H1 (cell line): ENCODE measurements at regions not wholly inside any gene's neighbourhood (a gene's known extent, or its start where the extent isn't known, plus 50 kb on each side); places are given as distances from the start of the nearest gene placed in this dataset.

Experiments used
- CTCF ChIA-PET: fragments of 300-600 bp; sonication (Branson Sonifier 250); formaldehyde crosslinking; loops from one replicate; lab custom pipeline; 2021; ENCODE audit not compliant: partially characterized antibody; lab: Charles Lee
- POLR2A ChIA-PET: fragments of 300-600 bp; sonication (Branson Sonifier 250); formaldehyde crosslinking; loops from one replicate; lab custom pipeline; 2021; ENCODE audit warnings: inconsistent platforms; ENCODE audit not compliant: partially characterized antibody; lab: Charles Lee
- DNase-seq, 2 experiments: peaks; one replicate each; pipeline versions ENCODE4 v3.0.0 to v3.0.0-alpha.2; 2010 to 2022; ENCODE audit warnings: low spot score in 2 of 2, low read depth in 1 of 2, mixed read lengths in 1 of 2
- FAIRE-seq: peaks from 2 replicates; lab custom pipeline; 2011; peaks lifted over from hg19 to GRCh38; lab: Jason Lieb, UNC
- H2AFZ ChIP-seq: 2 replicates; pipeline ENCODE4 v1.8.1; 2012; ENCODE audit warnings: low read length, inconsistent platforms
- H2AK5ac ChIP-seq: 2 replicates; pipeline ENCODE4 v1.6.1; 2013; ENCODE audit warnings: low read depth, low read length
- H2BK120ac ChIP-seq: replicated peaks from 2 replicates; pipeline ENCODE3; 2013; ENCODE audit warnings: low read depth, low read length, inconsistent platforms
- H2BK12ac ChIP-seq: 2 replicates; pipeline ENCODE4 v1.6.1; 2013; ENCODE audit warnings: low read depth, low read length
- H2BK15ac ChIP-seq: 2 replicates; pipeline ENCODE4 v1.6.1; 2013; ENCODE audit warnings: low read length
- H2BK20ac ChIP-seq: 2 replicates; pipeline ENCODE4 v1.6.1; 2013; ENCODE audit warnings: low read length
- H2BK5ac ChIP-seq: 2 replicates; pipeline ENCODE4 v1.6.1; 2013; ENCODE audit warnings: low read depth, low read length
- H3K14ac ChIP-seq: 2 replicates; pipeline ENCODE4 v1.6.1; 2013; ENCODE audit warnings: inconsistent platforms; ENCODE audit not compliant: insufficient read length
- H3K18ac ChIP-seq: 2 replicates; pipeline ENCODE4 v1.6.1; 2013; ENCODE audit warnings: low read length; ENCODE audit errors: extremely low read depth
- H3K23ac ChIP-seq: 2 replicates; pipeline ENCODE4 v1.6.1; 2013; ENCODE audit warnings: inconsistent platforms; ENCODE audit not compliant: insufficient read length
- H3K23me2 ChIP-seq: 2 replicates; pipeline ENCODE4 v1.6.1; 2013; ENCODE audit warnings: low read depth, low read length
- H3K27ac ChIP-seq: 2 replicates; pipeline ENCODE4 v1.6.1; 2011; ENCODE audit warnings: low read depth, low read length, inconsistent platforms
- H3K27me3 ChIP-seq, 4 experiments: replicated peaks in 1 of 4; 1 replicate in 1 of 4; 2 replicates in 3 of 4; pipeline versions ENCODE4 v1.6.1 to v1.8.1; 2011 to 2013; ENCODE audit warnings: low read length in 3 of 4, mild to moderate bottlenecking in 3 of 4, inconsistent platforms in 2 of 4, mixed read lengths in 2 of 4, moderate library complexity in 1 of 4; ENCODE audit not compliant: control insufficient read depth in 3 of 4, insufficient read depth in 3 of 4; ENCODE audit errors: extremely low read depth in 1 of 4
- H3K36me3 ChIP-seq, 4 experiments: 2 replicates each; pipeline versions ENCODE4 v1.6.1 to v1.8.1; 2011 to 2013; ENCODE audit warnings: mild to moderate bottlenecking in 4 of 4, low read length in 3 of 4, moderate library complexity in 2 of 4, control low read depth in 1 of 4, inconsistent platforms in 1 of 4; ENCODE audit not compliant: insufficient read depth in 4 of 4, control insufficient read depth in 2 of 4
- H3K4ac ChIP-seq: replicated peaks from 2 replicates; pipeline ENCODE3; 2013; ENCODE audit warnings: low read length, low read depth, mixed read lengths, inconsistent platforms; ENCODE audit not compliant: insufficient read length
- H3K4me1 ChIP-seq, 4 experiments: replicated peaks in 1 of 4; 1 replicate in 1 of 4; 2 replicates in 3 of 4; pipeline versions ENCODE4 v1.6.1 to v1.8.1; 2011 to 2013; ENCODE audit warnings: low read length in 3 of 4, inconsistent platforms in 2 of 4, mixed read lengths in 1 of 4; ENCODE audit not compliant: insufficient read depth in 4 of 4, control insufficient read depth in 3 of 4
- H3K4me2 ChIP-seq, 2 experiments: 2 replicates each; pipeline versions ENCODE4 v1.6.1 to v1.8.1; 2011 to 2013; ENCODE audit warnings: low read depth in 2 of 2, low read length in 2 of 2, control low read depth in 1 of 2, inconsistent platforms in 1 of 2, mild to moderate bottlenecking in 1 of 2; ENCODE audit not compliant: insufficient read depth in 1 of 2
- H3K4me3 ChIP-seq, 4 experiments: fragments of 200-600, 300-600 bp in 1 of 4; sonication (generic), shearing (Covaris generic), sonication (Bioruptor Twin) in 1 of 4; 2 replicates each; pipeline versions ENCODE4 v1.5.1 to v1.8.1; 2011 to 2016; ENCODE audit warnings: low read length in 4 of 4, low read depth in 3 of 4, control low read depth in 2 of 4, inconsistent platforms in 2 of 4, mild to moderate bottlenecking in 2 of 4, mixed read lengths in 1 of 4, moderate library complexity in 1 of 4; ENCODE audit not compliant: insufficient read depth in 2 of 4; ENCODE audit errors: extremely low read depth in 1 of 4
- H3K56ac ChIP-seq: replicated peaks from 2 replicates; pipeline ENCODE3; 2013; ENCODE audit warnings: low read depth, mild to moderate bottlenecking, mixed read lengths, low read length, inconsistent platforms; ENCODE audit not compliant: insufficient read length
- H3K79me1 ChIP-seq: 2 replicates; pipeline ENCODE4 v1.6.1; 2013; ENCODE audit warnings: low read depth, low read length, control low read depth
- H3K79me2 ChIP-seq, 2 experiments: 2 replicates each; pipeline versions ENCODE4 v1.6.1 to v1.8.1; 2012 to 2013; ENCODE audit warnings: low read length in 2 of 2, mild to moderate bottlenecking in 2 of 2, inconsistent platforms in 1 of 2; ENCODE audit not compliant: insufficient read depth in 2 of 2, control insufficient read depth in 1 of 2
- H3K9ac ChIP-seq, 4 experiments: replicated peaks in 1 of 4; 1 replicate in 1 of 4; 2 replicates in 3 of 4; pipeline versions ENCODE4 v1.6.1 to v1.8.1; 2011 to 2013; ENCODE audit warnings: low read depth in 3 of 4, low read length in 3 of 4, control low read depth in 2 of 4, mild to moderate bottlenecking in 2 of 4, moderate library complexity in 2 of 4, inconsistent platforms in 1 of 4; ENCODE audit errors: extremely low read depth in 1 of 4
- H3K9me3 ChIP-seq, 2 experiments: 2 replicates each; pipeline versions ENCODE4 v1.6.1 to v1.8.1; 2012 to 2013; ENCODE audit warnings: mild to moderate bottlenecking in 2 of 2, moderate library complexity in 2 of 2, control low read depth in 1 of 2, inconsistent platforms in 1 of 2, low read depth in 1 of 2, low read length in 1 of 2, mixed read lengths in 1 of 2; ENCODE audit not compliant: insufficient read depth in 2 of 2
- H4K20me1 ChIP-seq, 2 experiments: replicated peaks in 1 of 2; 2 replicates each; pipeline versions ENCODE3 to v1.8.1; 2011 to 2013; ENCODE audit warnings: inconsistent platforms in 2 of 2, low read length in 2 of 2, mild to moderate bottlenecking in 1 of 2; ENCODE audit not compliant: insufficient read depth in 2 of 2, control insufficient read depth in 1 of 2
- H4K5ac ChIP-seq: 2 replicates; pipeline ENCODE4 v1.6.1; 2013; ENCODE audit warnings: low read length, low read depth, mixed read lengths, inconsistent platforms; ENCODE audit not compliant: insufficient read length
- H4K8ac ChIP-seq: 2 replicates; pipeline ENCODE4 v1.8.0; 2013; ENCODE audit warnings: mild to moderate bottlenecking, moderate library complexity, low read length, inconsistent platforms; ENCODE audit not compliant: insufficient read depth; ENCODE audit errors: extremely low read depth
- H4K91ac ChIP-seq: replicated peaks from 2 replicates; pipeline ENCODE3; 2013; ENCODE audit warnings: low read length, mixed read lengths, inconsistent platforms; ENCODE audit not compliant: insufficient read length
- WGBS, 2 experiments: shearing (Covaris generic) in 1 of 2; methylation state at CpG; one replicate each; pipeline versions ENCODE4 v1.1.6 to v1.1.7; 2013 to 2015; ENCODE audit warnings: low lambda C conversion rate in 2 of 2, mixed read lengths in 2 of 2, inconsistent platforms in 1 of 2, low coverage in 1 of 2, missing lambda C conversion rate in 1 of 2; ENCODE audit not compliant: insufficient replicate concordance in 2 of 2, insufficient coverage in 1 of 2, insufficient read length in 1 of 2; ENCODE audit errors: extremely low coverage in 1 of 2, missing lambda C conversion rate in 1 of 2; 5-methylcytosine and 5-hydroxymethylcytosine counted together

DNA sequence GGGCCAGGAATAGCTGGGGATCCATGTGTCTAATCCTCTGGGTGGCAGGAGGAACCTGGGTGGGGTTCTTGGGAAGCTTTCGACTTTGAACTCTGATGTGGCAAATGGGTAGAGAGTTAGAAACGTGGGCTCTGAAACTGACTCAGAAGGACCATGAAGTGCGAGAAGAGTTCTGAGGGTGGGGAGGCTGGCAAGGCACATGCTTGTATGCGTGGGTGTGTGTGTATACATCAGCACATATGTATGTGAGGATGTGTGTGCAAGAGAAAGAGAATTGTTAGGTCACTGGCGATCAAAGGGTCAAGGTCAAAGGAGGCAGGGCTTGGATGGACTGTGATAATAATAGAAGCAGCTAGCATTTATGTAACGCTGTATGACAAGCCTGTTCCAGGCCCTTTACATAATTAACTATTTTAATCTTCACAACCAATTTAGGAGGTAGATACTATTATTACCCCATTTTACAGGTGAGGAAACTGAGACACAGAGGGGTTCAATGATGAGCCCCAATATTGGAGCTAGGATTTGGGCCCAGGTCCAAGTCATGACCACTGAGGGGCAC, 84.5 kb upstream of the POU3F1 start:
- Histone ChIP-seq H2AFZ (no peak overlapping the region), H2BK120ac (no peak overlapping the region), H3K27ac (no peak overlapping the region), H3K79me2 (no peaks in the 10 kb centered on the region), H3K4ac (no peak overlapping the region), H3K4me3 (no peak overlapping the region), H3K4me1 (peaks cover 0 to 12% (median 7%) of the 10 kb centered on the region in 4 experiments; a peak in 6 of 7 replicates), H4K8ac (no peak overlapping the region), H3K14ac (no peak overlapping the region), H2BK20ac (no peak overlapping the region; the same call in 1 of the 2 replicates), H3K79me1 (no peaks in the 10 kb centered on the region), H3K27me3 (peaks cover 2 to 26% (median 15%) of the 10 kb centered on the region in 4 experiments; a peak in 6 of 7 replicates), H3K9ac (no peak overlapping the region), H3K56ac (no peak overlapping the region), H2AK5ac (no peak overlapping the region; the same call in 1 of the 2 replicates), H3K9me3 (no peaks in the 10 kb centered on the region), H3K4me2 (no peak overlapping the region), H4K5ac (no peak overlapping the region), H2BK15ac (peak overlapping the region; percentile 54; the same call in 1 of the 2 replicates), H3K18ac (no peak overlapping the region), H4K20me1 (no peaks in the 10 kb centered on the region), H3K23ac (no peak overlapping the region), H2BK5ac (no peak overlapping the region; the same call in 1 of the 2 replicates), H4K91ac (no peak overlapping the region), H2BK12ac (no peak overlapping the region; the same call in 1 of the 2 replicates), H3K23me2 (no peaks in the 10 kb centered on the region), H3K36me3 (no peaks in the 10 kb centered on the region)
- FAIRE-seq: no peak
- CTCF ChIA-PET: interaction anchor here (0.8 to 2.7 kb wide), 13 partner anchors 8 to 371 kb away, joined by 3 to 22 read pairs (median 4); no protein-coding TSS in a partner anchor
- DNase-seq: no peak
- POLR2A ChIA-PET: interaction anchor here (0.9 to 1.1 kb wide), 2 partner anchors 9 to 102 kb away, joined by 3 read pairs; no protein-coding TSS in a partner anchor
- WGBS, 2 experiments: 78% methylated on average over 6 of the region's 6 CpGs; no CpG with 5 or more reads in 1 of the 2 experiments
